Omental fat pad (tissue), 3 donors: ENCODE measurements at regions not wholly inside any gene's neighbourhood (a gene's known extent, or its start where the extent isn't known, plus 50 kb on each side); places are given as distances from the start of the nearest gene placed in this dataset.

ENCODE experiments used
- ATAC-seq: fragments of 150-250 bp; one replicate; pipeline ENCODE4 v1.9.1; 2016; ENCODE audit warnings: mild to moderate bottlenecking, moderate library complexity; ENCODE audit not compliant: low FRiP score
- DNase-seq: peaks from one replicate; pipeline ENCODE4 v3.0.0-alpha.2; 2019; ENCODE audit warnings: low spot score
- TF ChIP-seq, protein P1 (sequence below), 3 donors: fragments of 450-650 bp; IDR thresholded peaks; one replicate each; pipeline ENCODE4 v1.5.1; 2016 to 2017; ENCODE audit warnings: antibody characterized with exemption in 3 of 3, mild to moderate bottlenecking in 3 of 3, moderate library complexity in 2 of 3

DNA sequence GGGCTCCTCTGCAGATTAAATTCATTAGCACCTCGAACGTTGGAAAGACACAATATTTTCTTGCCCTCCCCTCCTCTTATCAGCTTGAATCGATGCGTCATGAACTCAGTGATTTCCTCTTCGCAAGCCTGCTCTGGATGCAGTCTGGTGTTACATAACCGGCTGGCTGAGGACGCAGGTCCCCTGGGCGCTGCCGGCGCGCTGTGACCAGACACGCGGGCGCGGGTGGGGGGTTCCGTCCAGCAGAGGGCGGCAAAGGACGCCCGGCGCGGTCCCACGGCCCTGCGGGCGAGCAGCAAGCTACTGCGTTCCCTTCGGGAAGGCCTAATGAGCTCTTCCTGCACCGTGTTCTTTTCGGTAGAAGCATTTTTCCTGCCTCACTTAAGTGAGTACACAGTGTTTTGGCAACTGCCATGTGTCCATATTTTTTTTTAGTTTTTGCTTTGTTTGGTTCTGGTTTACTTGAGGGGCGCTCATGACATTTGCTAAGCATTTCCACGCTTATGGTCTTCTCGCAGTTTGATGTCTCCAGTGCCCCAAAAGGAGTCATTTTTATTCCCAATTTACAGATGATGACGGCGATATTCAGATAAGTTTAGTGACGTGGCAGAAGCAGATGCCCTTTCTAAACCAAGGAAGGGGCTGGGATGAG, 112.2 kb upstream of the MBNL2 start:
- peak; percentile 70 for DNase-seq
- TF ChIP-seq, protein P1, sequence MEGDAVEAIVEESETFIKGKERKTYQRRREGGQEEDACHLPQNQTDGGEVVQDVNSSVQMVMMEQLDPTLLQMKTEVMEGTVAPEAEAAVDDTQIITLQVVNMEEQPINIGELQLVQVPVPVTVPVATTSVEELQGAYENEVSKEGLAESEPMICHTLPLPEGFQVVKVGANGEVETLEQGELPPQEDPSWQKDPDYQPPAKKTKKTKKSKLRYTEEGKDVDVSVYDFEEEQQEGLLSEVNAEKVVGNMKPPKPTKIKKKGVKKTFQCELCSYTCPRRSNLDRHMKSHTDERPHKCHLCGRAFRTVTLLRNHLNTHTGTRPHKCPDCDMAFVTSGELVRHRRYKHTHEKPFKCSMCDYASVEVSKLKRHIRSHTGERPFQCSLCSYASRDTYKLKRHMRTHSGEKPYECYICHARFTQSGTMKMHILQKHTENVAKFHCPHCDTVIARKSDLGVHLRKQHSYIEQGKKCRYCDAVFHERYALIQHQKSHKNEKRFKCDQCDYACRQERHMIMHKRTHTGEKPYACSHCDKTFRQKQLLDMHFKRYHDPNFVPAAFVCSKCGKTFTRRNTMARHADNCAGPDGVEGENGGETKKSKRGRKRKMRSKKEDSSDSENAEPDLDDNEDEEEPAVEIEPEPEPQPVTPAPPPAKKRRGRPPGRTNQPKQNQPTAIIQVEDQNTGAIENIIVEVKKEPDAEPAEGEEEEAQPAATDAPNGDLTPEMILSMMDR (IDR thresholded peaks at IDR 0.05) = peak in 2 of 3 donors; percentile 53 to 74
- ATAC-seq = peak; percentile 94

DNA sequence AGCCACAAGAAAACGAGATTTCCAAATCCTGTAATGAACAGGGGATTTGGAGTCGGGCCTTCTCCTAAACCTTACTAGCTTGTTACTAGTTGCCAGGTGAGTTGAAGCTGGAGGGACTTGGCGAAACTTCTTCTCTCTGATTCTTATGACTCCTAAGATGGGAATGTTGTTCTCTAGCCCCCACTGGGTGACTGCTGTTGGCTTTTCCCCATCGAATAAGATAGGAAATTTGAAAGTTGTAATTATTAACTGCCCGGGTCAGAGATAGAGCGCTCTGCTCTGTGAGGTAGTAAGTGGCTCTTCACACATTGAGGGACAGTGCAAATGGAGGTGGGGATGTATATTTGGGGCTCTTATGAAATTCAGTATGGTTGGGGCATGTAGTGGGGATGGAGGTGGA, 111.2 kb upstream of the MBNL2 start:
- TF ChIP-seq, protein P1 (IDR thresholded peaks at IDR 0.05) = no peak
- ATAC-seq = no peak

DNA sequence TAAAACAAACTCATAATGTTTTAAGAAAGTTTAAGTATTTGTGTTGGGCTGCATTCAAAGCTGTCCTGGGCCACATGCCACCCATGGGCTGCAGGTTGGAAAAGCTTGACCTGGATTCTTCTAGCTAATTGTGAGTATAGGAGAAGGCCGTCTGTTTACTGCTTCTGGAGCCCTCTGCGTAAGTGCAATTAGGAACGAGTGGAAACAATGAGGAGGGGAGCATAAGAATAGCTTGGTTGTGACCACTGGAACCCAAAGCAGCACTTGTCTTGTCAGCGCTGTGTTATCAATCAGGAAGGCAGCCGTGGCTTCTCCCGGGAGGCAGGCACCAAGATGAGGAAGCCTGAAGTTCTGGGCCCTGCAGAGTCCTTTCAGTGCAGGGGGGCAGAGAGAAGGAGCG, 110.4 kb upstream of the MBNL2 start:
- DNase-seq (no peak), ATAC-seq (no peak)
- TF ChIP-seq, protein P1 (IDR thresholded peaks at IDR 0.05) = no peak

More for the DNA sequence above, 111.2 kb upstream of the MBNL2 start:
- DNase-seq = no peak

DNA sequence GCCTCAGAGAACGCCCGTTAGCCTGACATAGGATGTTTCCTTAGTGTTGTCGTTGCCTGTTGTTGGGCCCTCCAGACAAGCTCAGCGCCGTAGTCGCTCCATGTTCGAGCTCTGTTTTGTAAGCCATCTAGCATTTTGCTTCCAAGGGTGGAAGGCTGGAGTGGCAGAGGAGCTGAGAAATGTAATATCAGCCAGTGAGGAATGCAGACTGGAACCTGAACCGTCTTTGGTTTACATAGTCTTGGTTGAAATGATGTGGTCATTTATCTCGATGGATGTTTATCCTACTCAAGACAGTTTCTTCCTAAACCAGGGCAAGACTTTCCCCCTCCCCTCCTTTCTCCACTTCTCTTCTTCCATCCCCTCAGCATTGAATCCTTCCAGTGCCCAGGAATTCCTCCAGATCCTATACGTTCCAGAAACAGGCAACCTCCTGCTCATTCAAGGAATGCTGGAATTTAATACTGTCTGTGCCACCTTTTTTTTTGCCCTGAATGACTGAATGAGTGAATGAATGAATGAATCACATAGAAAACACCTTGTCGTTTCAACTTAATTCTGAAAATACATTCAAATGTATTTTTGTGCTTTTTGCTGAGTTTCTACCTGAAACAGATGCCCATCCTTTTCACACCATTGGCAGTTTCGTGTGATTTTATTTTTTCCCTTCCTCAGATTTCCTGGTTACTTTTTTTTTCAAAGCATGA, 109.5 kb upstream of the MBNL2 start:
- TF ChIP-seq, protein P1 (IDR thresholded peaks at IDR 0.05) = no peak
- ATAC-seq (no peak), DNase-seq (no peak)

DNA sequence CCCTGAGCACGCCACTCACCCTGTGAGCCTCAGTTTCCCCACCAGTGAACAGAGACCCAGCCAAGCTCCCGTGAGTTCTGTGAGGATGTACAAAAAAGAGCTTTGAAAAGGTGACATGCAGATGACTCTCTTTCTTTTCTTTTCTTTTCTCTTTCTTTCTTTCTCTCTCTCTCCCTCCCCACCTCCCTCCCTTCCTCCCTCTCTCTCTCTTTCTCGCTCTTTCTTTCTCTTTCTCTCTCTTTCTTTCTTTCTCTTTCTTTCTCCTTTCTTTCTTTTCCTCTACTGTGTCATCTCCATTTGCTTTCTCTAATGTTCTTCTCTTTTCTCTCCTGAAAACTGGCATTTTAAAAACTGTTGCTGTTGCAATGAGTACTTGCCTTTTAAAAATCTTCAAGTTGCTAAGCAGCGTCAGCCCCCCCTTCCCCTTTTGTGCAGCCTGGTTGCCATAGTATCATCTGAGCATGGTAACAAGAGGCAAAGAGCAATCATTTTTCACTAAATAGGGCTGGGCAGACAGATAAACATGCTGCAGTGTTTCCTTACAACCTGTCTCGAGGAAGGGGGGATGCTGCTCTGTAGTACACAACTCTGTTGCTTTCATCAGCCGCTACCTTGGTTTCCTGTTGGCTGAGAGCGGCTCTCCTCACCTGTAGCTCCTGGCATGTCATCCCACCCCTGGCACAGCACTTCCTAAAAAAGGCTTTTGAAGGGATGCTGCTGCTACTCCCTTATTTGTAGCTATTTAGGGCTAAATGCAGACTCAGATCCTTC, 108.7 kb upstream of the MBNL2 start:
- TF ChIP-seq, protein P1 (IDR thresholded peaks at IDR 0.05) = no peak
- DNase-seq (no peak), ATAC-seq (no peak)

DNA sequence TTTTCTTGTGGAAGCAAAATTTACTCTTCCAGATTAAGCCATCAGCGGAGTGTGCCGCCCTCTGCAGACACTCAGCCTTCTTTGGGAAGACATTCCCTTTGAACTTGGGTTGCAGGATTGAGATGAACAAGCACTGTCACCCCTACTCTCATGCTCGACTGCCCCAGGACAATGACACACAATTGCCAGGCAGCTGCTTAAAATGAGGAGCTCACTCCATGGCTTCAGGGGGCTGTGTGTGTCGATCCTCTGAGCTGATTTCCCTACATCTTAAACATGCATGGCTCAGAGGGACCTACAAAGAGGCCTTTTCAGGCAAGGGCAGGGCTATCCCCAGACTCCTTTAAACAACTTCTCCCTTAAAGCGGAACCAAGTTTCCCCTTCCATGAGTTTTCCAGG, 107.5 kb upstream of the MBNL2 start:
- TF ChIP-seq, protein P1 (IDR thresholded peaks at IDR 0.05) = no peak
- DNase-seq = no peak
- no peak for ATAC-seq
